A549 (cell line): ENCODE measurements at regions not wholly inside any gene's neighbourhood (a gene's known extent, or its start where the extent isn't known, plus 50 kb on each side); places are given as distances from the start of the nearest gene placed in this dataset.

Experiments used
- EHMT2 ChIP-seq: fragments of 200-600 bp; sonication (generic); IDR thresholded peaks from 2 replicates; pipeline ENCODE4 v1.6.1; 2016; ENCODE audit warnings: antibody characterized with exemption, low read depth, mild to moderate bottlenecking, moderate library complexity
- FOSL2 ChIP-seq, 2 experiments: fragments of 450-650 bp in 1 of 2; fragments of >200 bp in 1 of 2; sonication (Bioruptor Twin) in 1 of 2; formaldehyde crosslinking; IDR thresholded peaks; 2 replicates each; pipeline versions ENCODE4 v1.5.0 to v1.6.1; 2016 to 2020; ENCODE audit warnings: mild to moderate bottlenecking in 1 of 2, moderate library complexity in 1 of 2
- HOXB5 ChIP-seq: fragments of 250-450 bp; sonication (Bioruptor Pico); IDR thresholded peaks from 2 replicates; pipeline ENCODE4 v1.5.0; 2020; ENCODE audit warnings: mild to moderate bottlenecking, moderate library complexity
- JUN ChIP-seq, 2 experiments: fragments of >200 bp; sonication (Bioruptor Twin); formaldehyde crosslinking; IDR thresholded peaks; 2 replicates in 1 of 2; 3 replicates in 1 of 2; pipeline ENCODE4 v1.6.1; 2016 to 2017
- POLR2A ChIP-seq: IDR thresholded peaks from 2 replicates; pipeline ENCODE4 v1.6.1; 2012; ENCODE audit warnings: mild to moderate bottlenecking, low read length
- RCOR1 ChIP-seq: fragments of 150-350 bp; IDR thresholded peaks from 2 replicates; pipeline ENCODE4 v1.6.1; 2014; ENCODE audit warnings: antibody characterized with exemption, low read length, low read depth
- ZC3H11A ChIP-seq: fragments of 450-650 bp; IDR thresholded peaks from 2 replicates; pipeline ENCODE4 v1.6.1; 2014; ENCODE audit warnings: antibody characterized with exemption, mild to moderate bottlenecking
- TF ChIP-seq, protein P1 (sequence below): fragments of >200 bp; sonication (Bioruptor Twin); formaldehyde crosslinking; IDR thresholded peaks from 3 replicates; pipeline ENCODE4 v1.5.1; 2016
- TF ChIP-seq, protein P2 (sequence below): IDR thresholded peaks from 2 replicates; pipeline ENCODE4 v1.6.1; 2012
- TF ChIP-seq, protein P3 (sequence below): fragments of 250-450 bp; sonication (Bioruptor Pico); IDR thresholded peaks from 2 replicates; pipeline ENCODE4 v1.5.0; 2020; ENCODE audit warnings: low read depth, mild to moderate bottlenecking, moderate library complexity

DNA sequence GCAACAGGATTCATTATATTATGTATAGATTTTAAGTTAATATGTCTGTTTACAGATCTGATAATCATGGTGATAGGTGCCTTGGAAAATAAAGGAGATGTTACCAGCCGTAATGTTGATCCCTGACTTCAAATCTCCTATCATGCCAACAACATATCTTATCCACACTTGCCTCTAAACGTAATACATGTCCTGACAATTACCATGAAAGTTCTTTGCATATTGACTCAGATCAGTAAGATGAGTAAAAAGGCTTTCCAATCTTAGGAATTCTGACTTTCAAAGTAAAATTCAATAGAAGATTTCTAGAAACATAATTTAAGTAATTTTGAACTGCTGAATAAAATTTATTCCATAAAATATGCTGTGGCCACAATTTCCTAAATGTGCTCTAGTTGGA is 513.3 kb downstream of the ANKRD50 start:
- TF ChIP-seq, protein P1, sequence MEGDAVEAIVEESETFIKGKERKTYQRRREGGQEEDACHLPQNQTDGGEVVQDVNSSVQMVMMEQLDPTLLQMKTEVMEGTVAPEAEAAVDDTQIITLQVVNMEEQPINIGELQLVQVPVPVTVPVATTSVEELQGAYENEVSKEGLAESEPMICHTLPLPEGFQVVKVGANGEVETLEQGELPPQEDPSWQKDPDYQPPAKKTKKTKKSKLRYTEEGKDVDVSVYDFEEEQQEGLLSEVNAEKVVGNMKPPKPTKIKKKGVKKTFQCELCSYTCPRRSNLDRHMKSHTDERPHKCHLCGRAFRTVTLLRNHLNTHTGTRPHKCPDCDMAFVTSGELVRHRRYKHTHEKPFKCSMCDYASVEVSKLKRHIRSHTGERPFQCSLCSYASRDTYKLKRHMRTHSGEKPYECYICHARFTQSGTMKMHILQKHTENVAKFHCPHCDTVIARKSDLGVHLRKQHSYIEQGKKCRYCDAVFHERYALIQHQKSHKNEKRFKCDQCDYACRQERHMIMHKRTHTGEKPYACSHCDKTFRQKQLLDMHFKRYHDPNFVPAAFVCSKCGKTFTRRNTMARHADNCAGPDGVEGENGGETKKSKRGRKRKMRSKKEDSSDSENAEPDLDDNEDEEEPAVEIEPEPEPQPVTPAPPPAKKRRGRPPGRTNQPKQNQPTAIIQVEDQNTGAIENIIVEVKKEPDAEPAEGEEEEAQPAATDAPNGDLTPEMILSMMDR: no peak
- TF ChIP-seq FOSL2 (IDR thresholded peaks at IDR 0.05) (no peak), FOSL2 (CRISPR knock-in tag; IDR thresholded peaks at IDR 0.05) (no peak), EHMT2 (no peak), ZC3H11A (no peak), HOXB5 (CRISPR knock-in tag) (no peak), POLR2A (no peak), JUN (IDR thresholded peaks at IDR 0.05) (no peak), RCOR1 (no peak)
- TF ChIP-seq, protein P2, sequence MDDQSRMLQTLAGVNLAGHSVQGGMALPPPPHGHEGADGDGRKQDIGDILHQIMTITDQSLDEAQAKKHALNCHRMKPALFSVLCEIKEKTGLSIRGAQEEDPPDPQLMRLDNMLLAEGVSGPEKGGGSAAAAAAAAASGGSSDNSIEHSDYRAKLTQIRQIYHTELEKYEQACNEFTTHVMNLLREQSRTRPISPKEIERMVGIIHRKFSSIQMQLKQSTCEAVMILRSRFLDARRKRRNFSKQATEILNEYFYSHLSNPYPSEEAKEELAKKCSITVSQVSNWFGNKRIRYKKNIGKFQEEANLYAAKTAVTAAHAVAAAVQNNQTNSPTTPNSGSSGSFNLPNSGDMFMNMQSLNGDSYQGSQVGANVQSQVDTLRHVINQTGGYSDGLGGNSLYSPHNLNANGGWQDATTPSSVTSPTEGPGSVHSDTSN: no peak
- TF ChIP-seq, protein P3, sequence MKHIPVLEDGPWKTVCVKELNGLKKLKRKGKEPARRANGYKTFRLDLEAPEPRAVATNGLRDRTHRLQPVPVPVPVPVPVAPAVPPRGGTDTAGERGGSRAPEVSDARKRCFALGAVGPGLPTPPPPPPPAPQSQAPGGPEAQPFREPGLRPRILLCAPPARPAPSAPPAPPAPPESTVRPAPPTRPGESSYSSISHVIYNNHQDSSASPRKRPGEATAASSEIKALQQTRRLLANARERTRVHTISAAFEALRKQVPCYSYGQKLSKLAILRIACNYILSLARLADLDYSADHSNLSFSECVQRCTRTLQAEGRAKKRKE (CRISPR knock-in tag): no peak
